H9 (cell line): ENCODE measurements at regions not wholly inside any gene's neighbourhood (a gene's known extent, or its start where the extent isn't known, plus 50 kb on each side); places are given as distances from the start of the nearest gene placed in this dataset.

Experiments used
- DNase-seq: peaks from one replicate; pipeline ENCODE4 v3.0.0-alpha.2; 2017
- H2AFZ ChIP-seq: one replicate; pipeline ENCODE4 v1.6.1; 2013; ENCODE audit warnings: mild to moderate bottlenecking, low read length, control low read depth, moderate library complexity
- H2AK5ac ChIP-seq: 2 replicates; pipeline ENCODE4 v1.6.1; 2013; ENCODE audit warnings: low read length, control low read depth, mixed read lengths; ENCODE audit not compliant: insufficient read length
- H2BK120ac ChIP-seq: one replicate; pipeline ENCODE4 v1.6.1; 2013; ENCODE audit warnings: low read depth, mild to moderate bottlenecking, low read length, control low read depth, inconsistent platforms; ENCODE audit not compliant: poor library complexity, severe bottlenecking
- H2BK12ac ChIP-seq: 2 replicates; pipeline ENCODE4 v1.6.1; 2013; ENCODE audit warnings: low read length, control low read depth, mixed read lengths, low read depth; ENCODE audit not compliant: insufficient read length
- H2BK15ac ChIP-seq: 2 replicates; pipeline ENCODE4 v1.6.1; 2013; ENCODE audit warnings: low read depth, low read length, control low read depth
- H2BK20ac ChIP-seq: one replicate; pipeline ENCODE4 v1.6.1; 2013; ENCODE audit warnings: low read depth, mild to moderate bottlenecking, low read length, control low read depth, inconsistent platforms; ENCODE audit not compliant: poor library complexity, severe bottlenecking
- H2BK5ac ChIP-seq: 2 replicates; pipeline ENCODE4 v1.6.1; 2013; ENCODE audit warnings: low read length, control low read depth, mixed read lengths; ENCODE audit not compliant: insufficient read length
- H3K14ac ChIP-seq: 2 replicates; pipeline ENCODE4 v1.6.1; 2013; ENCODE audit warnings: low read length, control low read depth; ENCODE audit not compliant: insufficient read depth
- H3K18ac ChIP-seq: 2 replicates; pipeline ENCODE4 v1.6.1; 2013; ENCODE audit warnings: low read depth, mild to moderate bottlenecking, mixed read lengths, low read length, control low read depth; ENCODE audit not compliant: insufficient read length
- H3K23ac ChIP-seq: 2 replicates; pipeline ENCODE4 v1.6.1; 2013; ENCODE audit warnings: low read length, control low read depth, mixed read lengths, low read depth; ENCODE audit not compliant: insufficient read length
- H3K23me2 ChIP-seq: 2 replicates; pipeline ENCODE4 v1.6.1; 2013; ENCODE audit warnings: low read depth, mild to moderate bottlenecking, mixed read lengths, low read length, control low read depth; ENCODE audit not compliant: insufficient read length, poor library complexity, severe bottlenecking
- H3K27ac ChIP-seq: 2 replicates; pipeline ENCODE4 v1.5.1; 2013; ENCODE audit warnings: low read length, control low read depth, mixed read lengths, low read depth; ENCODE audit not compliant: insufficient read length
- H3K27me3 ChIP-seq: 2 replicates; pipeline ENCODE4 v1.6.1; 2013; ENCODE audit warnings: low read length, control low read depth, inconsistent platforms; ENCODE audit not compliant: insufficient read depth
- H3K4ac ChIP-seq: 2 replicates; pipeline ENCODE4 v1.6.1; 2013; ENCODE audit warnings: low read depth, mild to moderate bottlenecking, control low read depth, inconsistent platforms, low read length, moderate library complexity
- H3K4me1 ChIP-seq: 2 replicates; pipeline ENCODE4 v1.6.1; 2013; ENCODE audit warnings: low read length, control low read depth, inconsistent platforms; ENCODE audit not compliant: insufficient read depth
- H3K4me2 ChIP-seq: 2 replicates; pipeline ENCODE4 v1.6.1; 2013; ENCODE audit warnings: low read length, control low read depth, mixed read lengths; ENCODE audit not compliant: insufficient read length, insufficient read depth
- H3K56ac ChIP-seq: 2 replicates; pipeline ENCODE4 v1.6.1; 2013; ENCODE audit warnings: low read depth, mild to moderate bottlenecking, mixed read lengths, low read length, control low read depth; ENCODE audit not compliant: insufficient read length
- H3K79me1 ChIP-seq: 2 replicates; pipeline ENCODE4 v1.6.1; 2013; ENCODE audit warnings: low read depth, mild to moderate bottlenecking, moderate library complexity, low read length, control low read depth, inconsistent platforms; ENCODE audit not compliant: insufficient read depth, poor library complexity, severe bottlenecking
- H3K79me2 ChIP-seq: 2 replicates; pipeline ENCODE4 v1.6.1; 2013; ENCODE audit warnings: low read length, control low read depth, inconsistent platforms; ENCODE audit not compliant: insufficient read depth
- H3K9ac ChIP-seq: 2 replicates; pipeline ENCODE4 v1.6.1; 2013; ENCODE audit warnings: low read length, control low read depth, mixed read lengths; ENCODE audit not compliant: insufficient read length; ENCODE audit errors: extremely low read depth
- H3K9me3 ChIP-seq: one replicate; pipeline ENCODE4 v1.6.1; 2013; ENCODE audit warnings: low read depth, low read length, inconsistent platforms; ENCODE audit not compliant: control insufficient read depth
- H3T11ph ChIP-seq: one replicate; pipeline ENCODE4 v1.6.1; 2013; ENCODE audit warnings: mild to moderate bottlenecking, low read length, control low read depth, inconsistent platforms
- H4K20me1 ChIP-seq: one replicate; pipeline ENCODE4 v1.6.1; 2013; ENCODE audit not compliant: control insufficient read depth, insufficient read length, insufficient read depth
- H4K5ac ChIP-seq: 2 replicates; pipeline ENCODE4 v1.6.1; 2013; ENCODE audit warnings: low read depth, mild to moderate bottlenecking, mixed read lengths, low read length, control low read depth; ENCODE audit not compliant: insufficient read length
- H4K8ac ChIP-seq: replicated peaks from 2 replicates; pipeline ENCODE4 v1.6.1; 2013; ENCODE audit warnings: low read length, control low read depth, mixed read lengths, low read depth; ENCODE audit not compliant: insufficient read length
- H4K91ac ChIP-seq: 2 replicates; pipeline ENCODE4 v1.6.1; 2013; ENCODE audit warnings: low read depth, mild to moderate bottlenecking, moderate library complexity, mixed read lengths, low read length, control low read depth; ENCODE audit not compliant: insufficient read length
- H3K27ac Mint-ChIP-seq, 3 experiments: 2 replicates in 2 of 3; 3 replicates in 1 of 3; pipeline ENCODE4 v1.8.0; 2020 to 2021; ENCODE audit warnings: mixed read lengths in 3 of 3, mild to moderate bottlenecking in 1 of 3, moderate library complexity in 1 of 3
- H3K27me3 Mint-ChIP-seq: 2 replicates; pipeline ENCODE4 v1.8.0; 2021; ENCODE audit warnings: low read depth, mild to moderate bottlenecking, moderate library complexity, mixed read lengths
- H3K36me3 Mint-ChIP-seq, 3 experiments: 2 replicates in 2 of 3; 3 replicates in 1 of 3; pipeline ENCODE4 v1.8.0; 2020 to 2021; ENCODE audit warnings: low read depth in 3 of 3, mixed read lengths in 3 of 3; ENCODE audit not compliant: insufficient read depth in 1 of 3
- H3K4me1 Mint-ChIP-seq, 2 experiments: 2 replicates each; pipeline ENCODE4 v1.8.0; 2020; ENCODE audit warnings: mixed read lengths in 2 of 2
- H3K4me3 Mint-ChIP-seq, 2 experiments: 2 replicates in 1 of 2; 3 replicates in 1 of 2; pipeline ENCODE4 v1.8.0; 2020 to 2021; ENCODE audit warnings: mild to moderate bottlenecking in 2 of 2, mixed read lengths in 2 of 2, moderate library complexity in 1 of 2
- H3K9me3 Mint-ChIP-seq, 2 experiments: 2 replicates in 1 of 2; 3 replicates in 1 of 2; pipeline ENCODE4 v1.8.0; 2020; ENCODE audit warnings: mild to moderate bottlenecking in 2 of 2, mixed read lengths in 2 of 2, moderate library complexity in 1 of 2
- WGBS: extraction: QIAGEN DNeasy Blood & Tissue Kit; methylation state at CpG from one replicate; pipeline ENCODE4 v1.1.7; 2013; ENCODE audit warnings: missing lambda C conversion rate, low lambda C conversion rate, mixed read lengths; ENCODE audit not compliant: insufficient read length; ENCODE audit errors: extremely low coverage; 5-methylcytosine and 5-hydroxymethylcytosine counted together
- TF ChIP-seq, protein P1 (sequence below): fragments of 200-600 bp; sonication (generic); conservative IDR thresholded peaks from 3 replicates; pipeline ENCODE4 v1.8.0; 2021; ENCODE audit warnings: antibody characterized with exemption, mild to moderate bottlenecking

DNA sequence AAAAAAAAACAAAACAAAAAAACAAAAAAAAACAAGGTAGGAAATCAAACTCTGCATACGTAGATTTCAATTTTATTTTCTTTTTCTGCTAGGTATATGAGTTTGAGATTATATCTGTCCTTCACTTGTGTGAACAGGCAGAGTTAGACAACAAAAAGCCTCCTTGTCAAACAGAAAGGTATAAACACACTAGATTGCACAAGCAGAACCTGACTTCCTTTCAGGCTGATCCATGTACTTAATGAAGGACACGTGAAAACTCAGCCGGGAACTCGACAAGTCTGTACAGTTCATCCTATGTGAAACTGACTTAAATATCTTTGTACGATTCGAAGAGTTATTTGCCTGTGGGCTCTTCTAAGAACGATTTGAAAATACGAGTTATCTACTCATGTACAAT lies 254.1 kb downstream of the ARL4A start:
- Histone ChIP-seq H4K8ac (no peak overlapping the region), H3K56ac (no peak overlapping the region), H3K9me3 (peaks cover 14% of the 10 kb centered on the region), H3K27ac (no peak overlapping the region), H3K14ac (no peak overlapping the region), H4K91ac (no peak overlapping the region), H3K4me1 (no peaks in the 10 kb centered on the region), H4K5ac (no peak overlapping the region), H2BK20ac (no peak overlapping the region), H2BK120ac (no peak overlapping the region), H4K20me1 (no peaks in the 10 kb centered on the region), H3T11ph (no peak overlapping the region), H3K4ac (no peak overlapping the region), H2BK15ac (no peak overlapping the region), H3K79me1 (no peaks in the 10 kb centered on the region), H3K23me2 (no peaks in the 10 kb centered on the region), H3K18ac (no peak overlapping the region), H3K23ac (no peak overlapping the region), H2BK5ac (no peak overlapping the region), H3K27me3 (no peaks in the 10 kb centered on the region), H3K79me2 (no peaks in the 10 kb centered on the region), H2AK5ac (no peak overlapping the region), H3K4me2 (no peak overlapping the region), H2BK12ac (no peak overlapping the region), H3K9ac (no peak overlapping the region), H2AFZ (no peak overlapping the region)
- H3K27ac Mint-ChIP-seq, result no peak overlapping the region
- TF ChIP-seq, protein P1, sequence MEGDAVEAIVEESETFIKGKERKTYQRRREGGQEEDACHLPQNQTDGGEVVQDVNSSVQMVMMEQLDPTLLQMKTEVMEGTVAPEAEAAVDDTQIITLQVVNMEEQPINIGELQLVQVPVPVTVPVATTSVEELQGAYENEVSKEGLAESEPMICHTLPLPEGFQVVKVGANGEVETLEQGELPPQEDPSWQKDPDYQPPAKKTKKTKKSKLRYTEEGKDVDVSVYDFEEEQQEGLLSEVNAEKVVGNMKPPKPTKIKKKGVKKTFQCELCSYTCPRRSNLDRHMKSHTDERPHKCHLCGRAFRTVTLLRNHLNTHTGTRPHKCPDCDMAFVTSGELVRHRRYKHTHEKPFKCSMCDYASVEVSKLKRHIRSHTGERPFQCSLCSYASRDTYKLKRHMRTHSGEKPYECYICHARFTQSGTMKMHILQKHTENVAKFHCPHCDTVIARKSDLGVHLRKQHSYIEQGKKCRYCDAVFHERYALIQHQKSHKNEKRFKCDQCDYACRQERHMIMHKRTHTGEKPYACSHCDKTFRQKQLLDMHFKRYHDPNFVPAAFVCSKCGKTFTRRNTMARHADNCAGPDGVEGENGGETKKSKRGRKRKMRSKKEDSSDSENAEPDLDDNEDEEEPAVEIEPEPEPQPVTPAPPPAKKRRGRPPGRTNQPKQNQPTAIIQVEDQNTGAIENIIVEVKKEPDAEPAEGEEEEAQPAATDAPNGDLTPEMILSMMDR, result no peak
- no peak overlapping the region for H3K4me3 Mint-ChIP-seq
- no CpG with 5 or more reads among the region's 8 CpGs for WGBS
- H3K9me3 Mint-ChIP-seq, result peaks cover 27 to 34% of the 10 kb centered on the region in 2 experiments
- H3K27me3 Mint-ChIP-seq, result no peaks in the 10 kb centered on the region
- H3K36me3 Mint-ChIP-seq, result peaks cover 20 to 42% (median 22%) of the 10 kb centered on the region in 3 experiments
- peaks cover 6 to 12% of the 10 kb centered on the region in 2 experiments for H3K4me1 Mint-ChIP-seq
- DNase-seq, result no peak
